ENCODE measurements at regions not wholly inside any gene's neighbourhood (a gene's known extent, or its start where the extent isn't known, plus 50 kb on each side); places are given as distances from the start of the nearest gene placed in this dataset.

- TF ChIP-seq, protein P1, sequence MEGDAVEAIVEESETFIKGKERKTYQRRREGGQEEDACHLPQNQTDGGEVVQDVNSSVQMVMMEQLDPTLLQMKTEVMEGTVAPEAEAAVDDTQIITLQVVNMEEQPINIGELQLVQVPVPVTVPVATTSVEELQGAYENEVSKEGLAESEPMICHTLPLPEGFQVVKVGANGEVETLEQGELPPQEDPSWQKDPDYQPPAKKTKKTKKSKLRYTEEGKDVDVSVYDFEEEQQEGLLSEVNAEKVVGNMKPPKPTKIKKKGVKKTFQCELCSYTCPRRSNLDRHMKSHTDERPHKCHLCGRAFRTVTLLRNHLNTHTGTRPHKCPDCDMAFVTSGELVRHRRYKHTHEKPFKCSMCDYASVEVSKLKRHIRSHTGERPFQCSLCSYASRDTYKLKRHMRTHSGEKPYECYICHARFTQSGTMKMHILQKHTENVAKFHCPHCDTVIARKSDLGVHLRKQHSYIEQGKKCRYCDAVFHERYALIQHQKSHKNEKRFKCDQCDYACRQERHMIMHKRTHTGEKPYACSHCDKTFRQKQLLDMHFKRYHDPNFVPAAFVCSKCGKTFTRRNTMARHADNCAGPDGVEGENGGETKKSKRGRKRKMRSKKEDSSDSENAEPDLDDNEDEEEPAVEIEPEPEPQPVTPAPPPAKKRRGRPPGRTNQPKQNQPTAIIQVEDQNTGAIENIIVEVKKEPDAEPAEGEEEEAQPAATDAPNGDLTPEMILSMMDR (conservative IDR thresholded peaks at IDR 0.05) = no peak
- no peak for TF ChIP-seq EZH2 (IDR thresholded peaks at IDR 0.05; ENCODE audit: low read depth)
Observed at GRCh38 chrX:109943092-109943739, 59.7 kb upstream of the TMEM164 start.
